Common myeloid progenitor, CD34-positive (primary cell): ENCODE measurements at regions not wholly inside any gene's neighbourhood (a gene's known extent, or its start where the extent isn't known, plus 50 kb on each side); places are given as distances from the start of the nearest gene placed in this dataset.

ENCODE experiments used
- CTCF ChIA-PET: fragments of 350-600 bp; sonication (Branson Sonifier 250); formaldehyde crosslinking; loops from one replicate; lab custom pipeline; 2021; ENCODE audit warnings: antibody characterized with exemption; lab: Charles Lee
- POLR2A ChIA-PET: fragments of 350-600 bp; sonication (Branson Sonifier 250); formaldehyde crosslinking; loops from one replicate; lab custom pipeline; 2021; ENCODE audit warnings: antibody characterized with exemption; lab: Charles Lee
- DNase-seq, 3 donors: peaks; one replicate each; pipeline versions ENCODE4 v3.0.0 to v3.0.0-alpha.2; 2013
- H3K27ac ChIP-seq, 2 experiments: 1 replicate in 1 of 2; 2 replicates in 1 of 2; pipeline ENCODE4 v1.7.0; 2013; ENCODE audit warnings: inconsistent platforms in 2 of 2, low read length in 2 of 2, mild to moderate bottlenecking in 2 of 2, low read depth in 1 of 2, moderate library complexity in 1 of 2; ENCODE audit not compliant: severe bottlenecking in 2 of 2, insufficient read depth in 1 of 2, poor library complexity in 1 of 2
- H3K27me3 ChIP-seq, 5 experiments: replicated peaks in 2 of 5; 1 replicate in 3 of 5; 2 replicates in 2 of 5; pipeline versions ENCODE4 v1.6.1 to v1.7.0; 2013; ENCODE audit warnings: low read length in 4 of 5, mild to moderate bottlenecking in 2 of 5, moderate library complexity in 2 of 5, inconsistent platforms in 1 of 5; ENCODE audit not compliant: insufficient read depth in 5 of 5, control insufficient read depth in 4 of 5
- H3K36me3 ChIP-seq, 4 experiments: 1 replicate in 2 of 4; 2 replicates in 2 of 4; pipeline versions ENCODE4 v1.6.1 to v1.7.0; 2013; ENCODE audit warnings: low read length in 3 of 4, control low read depth in 1 of 4, mild to moderate bottlenecking in 1 of 4; ENCODE audit not compliant: control insufficient read depth in 4 of 4, insufficient read depth in 4 of 4
- H3K4me1 ChIP-seq, 4 experiments: 1 replicate in 3 of 4; 2 replicates in 1 of 4; pipeline versions ENCODE4 v1.6.1 to v1.7.1; 2013; ENCODE audit warnings: low read length in 3 of 4, mild to moderate bottlenecking in 3 of 4, control low read depth in 1 of 4, inconsistent platforms in 1 of 4, moderate library complexity in 1 of 4; ENCODE audit not compliant: control insufficient read depth in 4 of 4, insufficient read depth in 4 of 4; ENCODE audit errors: control extremely low read depth in 1 of 4
- H3K4me3 ChIP-seq, 7 experiments: 1 replicate in 4 of 7; 2 replicates in 3 of 7; pipeline versions ENCODE4 v1.5.1 to v1.7.0; 2013; ENCODE audit warnings: mild to moderate bottlenecking in 7 of 7, low read length in 6 of 7, moderate library complexity in 6 of 7, inconsistent platforms in 2 of 7, low read depth in 2 of 7, control low read depth in 1 of 7; ENCODE audit not compliant: insufficient read depth in 4 of 7, control insufficient read depth in 1 of 7; ENCODE audit errors: extremely low read depth in 1 of 7
- H3K9me3 ChIP-seq, 5 experiments: 1 replicate in 4 of 5; 2 replicates in 1 of 5; pipeline versions ENCODE4 v1.6.1 to v1.7.1; 2013; ENCODE audit warnings: low read length in 4 of 5, mild to moderate bottlenecking in 2 of 5, inconsistent platforms in 1 of 5, low read depth in 1 of 5, moderate library complexity in 1 of 5; ENCODE audit not compliant: control insufficient read depth in 4 of 5, insufficient read depth in 2 of 5; ENCODE audit errors: control extremely low read depth in 1 of 5
- WGBS: methylation state at CpG from one replicate; pipeline ENCODE4 v1.1.5; 2013; ENCODE audit not compliant: insufficient coverage; 5-methylcytosine and 5-hydroxymethylcytosine counted together

DNA sequence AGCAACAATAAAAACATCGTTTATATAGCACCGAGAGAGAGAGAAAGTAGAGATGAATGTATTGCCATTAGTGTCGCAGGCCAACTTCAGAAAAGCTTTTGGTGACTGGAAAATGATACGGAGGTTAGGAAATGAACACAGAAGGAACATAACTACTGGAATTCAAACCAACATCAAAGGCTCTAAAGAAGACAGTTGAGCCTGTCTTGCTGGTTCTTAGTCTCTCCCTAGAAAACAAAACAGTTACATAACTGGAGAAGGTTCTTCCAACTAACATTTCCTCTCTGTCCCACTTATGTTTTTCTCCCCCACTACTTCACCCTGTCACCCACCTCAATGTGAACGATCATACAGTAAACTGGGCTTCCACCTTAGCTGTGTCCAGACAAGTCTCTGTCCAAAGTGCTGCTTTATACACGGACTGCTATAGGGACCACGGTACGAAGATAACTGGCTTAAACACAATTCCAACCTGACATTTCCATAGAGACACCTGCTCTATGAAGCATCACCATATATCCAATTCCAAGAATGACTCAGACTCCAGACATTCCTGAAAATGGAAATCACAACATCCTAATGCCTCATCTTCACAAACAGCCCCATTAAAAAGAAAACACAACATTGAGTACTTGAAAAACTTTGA is 85.2 kb upstream of the ARHGAP32 start:
- peaks cover 0 to 6% (median 0%) of the 10 kb centered on the region in 5 experiments for H3K27me3 ChIP-seq
- POLR2A ChIA-PET, result no interaction called here
- 95% methylated on average over 4 of the region's 8 CpGs for WGBS

DNA sequence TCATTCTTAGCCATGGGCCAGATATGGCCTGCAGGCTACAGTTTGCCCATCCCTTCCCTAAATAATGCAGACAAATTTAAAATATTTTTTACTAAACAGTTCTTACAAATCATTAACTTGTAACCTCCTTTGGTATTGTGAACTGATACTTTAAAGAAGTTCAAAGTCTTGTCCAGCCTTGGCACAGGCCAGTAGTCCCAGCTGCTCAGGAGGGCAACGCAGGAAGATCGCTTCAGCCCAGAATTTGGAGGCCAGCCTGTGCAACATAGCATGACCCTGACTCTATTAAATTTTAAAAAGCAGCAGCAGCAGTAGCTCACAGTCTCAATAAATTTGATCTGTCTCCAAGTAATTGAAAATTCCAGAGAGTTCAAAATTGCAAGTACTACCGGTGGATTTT is 83.7 kb upstream of the ARHGAP32 start:
- DNase-seq, result no peak
- 93% methylated on average over 3 of the region's 3 CpGs for WGBS
- CTCF ChIA-PET, result interaction anchor here (0.6 to 1.7 kb wide), 6 partner anchors 25 to 419 kb away, joined by 3 to 4 read pairs (median 3); no protein-coding TSS in a partner anchor

More for the DNA sequence above, 85.2 kb upstream of the ARHGAP32 start:
- Histone ChIP-seq H3K4me1 (peaks cover 3 to 21% (median 20%) of the 10 kb centered on the region in 4 experiments), H3K4me3 (no peak overlapping the region), H3K9me3 (no peaks in the 10 kb centered on the region), H3K27ac (no peak overlapping the region), H3K36me3 (no peaks in the 10 kb centered on the region)
- CTCF ChIA-PET, result no interaction called here
- DNase-seq, result no peak

DNA sequence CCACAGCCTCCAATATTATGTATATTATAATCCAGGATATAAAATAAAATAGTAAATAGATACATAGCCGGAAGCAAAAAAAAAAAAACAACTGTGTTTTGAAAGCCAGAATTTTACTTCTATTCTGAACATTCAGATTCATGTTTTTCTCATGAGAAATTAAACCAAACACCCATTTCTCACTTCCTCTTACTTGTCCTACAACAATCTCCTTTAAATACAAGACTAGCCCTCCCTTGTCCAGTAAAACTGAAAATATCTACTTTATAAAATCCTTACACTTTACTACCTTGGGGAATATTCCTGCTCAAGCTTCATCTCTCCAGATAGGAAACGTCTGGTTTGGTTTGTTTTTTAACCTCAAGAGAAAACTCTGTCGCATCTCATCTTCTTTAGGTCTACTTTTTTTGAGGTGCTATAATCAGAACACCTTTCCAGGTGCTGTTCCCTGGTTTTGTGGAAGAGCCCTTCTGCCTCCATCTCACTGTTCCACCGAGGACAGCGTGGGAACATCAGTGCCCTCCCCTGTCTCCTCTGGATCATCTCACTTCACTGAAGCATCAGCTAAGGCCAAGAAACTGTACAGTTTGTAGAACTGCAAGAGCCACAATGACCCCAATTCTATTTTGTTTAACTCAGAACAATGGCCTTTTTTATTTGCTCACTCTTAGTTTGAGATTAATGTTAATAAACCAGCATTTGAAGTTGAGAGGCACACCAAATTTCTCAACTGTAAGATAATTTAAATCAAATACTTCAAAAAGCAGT is 82.0 kb upstream of the ARHGAP32 start:
- Histone ChIP-seq H3K27me3 (peaks cover 0 to 6% (median 0%) of the 10 kb centered on the region in 5 experiments), H3K27ac (no peak overlapping the region), H3K9me3 (no peaks in the 10 kb centered on the region), H3K4me3 (no peak overlapping the region), H3K36me3 (no peaks in the 10 kb centered on the region), H3K4me1 (peaks cover 7 to 17% (median 13%) of the 10 kb centered on the region in 4 experiments)
- DNase-seq, result no peak
- POLR2A ChIA-PET, result no interaction called here
- CTCF ChIA-PET, result interaction anchor here (0.6 to 1.7 kb wide), 2 partner anchors 58 to 386 kb away, joined by 3 to 4 read pairs; no protein-coding TSS in a partner anchor
- WGBS, result 91% methylated on average over 5 of the region's 5 CpGs

More for the DNA sequence above, 83.7 kb upstream of the ARHGAP32 start:
- no peak overlapping the region for H3K4me3 ChIP-seq
- POLR2A ChIA-PET, result no interaction called here
- no peaks in the 10 kb centered on the region for H3K36me3 ChIP-seq
- H3K27me3 ChIP-seq, result peaks cover 0 to 6% (median 0%) of the 10 kb centered on the region in 5 experiments
- H3K9me3 ChIP-seq, result no peaks in the 10 kb centered on the region
- no peak overlapping the region for H3K27ac ChIP-seq
- H3K4me1 ChIP-seq, result peaks cover 4 to 23% (median 19%) of the 10 kb centered on the region in 4 experiments

DNA sequence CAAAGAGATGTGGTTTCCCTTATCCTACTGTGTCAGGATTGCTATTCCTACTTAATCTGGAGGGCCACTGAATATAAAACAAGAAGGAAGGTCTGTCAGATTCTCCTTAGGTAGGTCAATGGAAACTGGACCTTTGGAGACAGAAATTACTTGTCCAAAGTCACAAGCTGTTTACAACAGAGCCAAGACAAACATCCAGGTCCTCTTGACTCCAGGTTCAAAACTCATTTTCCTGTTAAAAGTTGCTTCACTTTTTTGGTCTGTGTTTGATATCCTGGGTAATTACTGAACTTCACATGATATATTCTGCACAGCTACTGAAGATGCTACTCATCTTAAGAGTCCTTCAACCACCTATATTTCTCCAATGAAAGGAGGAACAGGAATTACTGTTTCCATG is 81.2 kb upstream of the ARHGAP32 start:
- DNase-seq, result no peak
- peaks cover 4 to 15% (median 12%) of the 10 kb centered on the region in 4 experiments for H3K4me1 ChIP-seq
- no peaks in the 10 kb centered on the region for H3K36me3 ChIP-seq
- H3K4me3 ChIP-seq, result no peak overlapping the region
- POLR2A ChIA-PET, result no interaction called here
- peaks cover 0 to 6% (median 0%) of the 10 kb centered on the region in 5 experiments for H3K27me3 ChIP-seq
- H3K27ac ChIP-seq, result no peak overlapping the region
- no peaks in the 10 kb centered on the region for H3K9me3 ChIP-seq
- CTCF ChIA-PET, result no interaction called here

DNA sequence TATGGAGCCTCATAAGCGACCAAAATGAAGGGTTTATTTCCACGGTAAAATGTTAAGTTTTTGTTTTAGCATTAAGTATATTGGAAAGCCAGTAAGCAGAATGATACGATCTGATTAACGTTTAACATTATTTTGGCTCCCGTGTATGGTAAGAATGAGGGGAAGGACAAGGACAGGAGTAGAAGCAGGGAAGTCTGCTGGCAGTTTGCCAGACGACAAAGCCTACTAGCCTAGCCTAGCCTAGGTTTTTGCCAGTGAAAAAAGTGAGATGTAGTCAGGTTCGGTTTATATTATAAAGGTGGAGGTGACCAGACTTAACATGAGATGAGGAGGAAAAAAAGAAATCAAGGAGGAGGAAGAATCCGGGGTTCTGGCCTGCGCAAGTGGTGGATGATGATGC is 78.9 kb upstream of the ARHGAP32 start:
- ChIA-PET CTCF (no interaction called here), POLR2A (no interaction called here)
- 86% methylated on average over 9 of the region's 9 CpGs for WGBS
- Histone ChIP-seq H3K27me3 (no peaks in the 10 kb centered on the region), H3K4me1 (peaks cover 6 to 18% (median 13%) of the 10 kb centered on the region in 4 experiments), H3K4me3 (no peak overlapping the region), H3K9me3 (no peaks in the 10 kb centered on the region), H3K36me3 (peaks cover 0 to 3% (median 0%) of the 10 kb centered on the region in 4 experiments), H3K27ac (no peak overlapping the region)
- no peak for DNase-seq

DNA sequence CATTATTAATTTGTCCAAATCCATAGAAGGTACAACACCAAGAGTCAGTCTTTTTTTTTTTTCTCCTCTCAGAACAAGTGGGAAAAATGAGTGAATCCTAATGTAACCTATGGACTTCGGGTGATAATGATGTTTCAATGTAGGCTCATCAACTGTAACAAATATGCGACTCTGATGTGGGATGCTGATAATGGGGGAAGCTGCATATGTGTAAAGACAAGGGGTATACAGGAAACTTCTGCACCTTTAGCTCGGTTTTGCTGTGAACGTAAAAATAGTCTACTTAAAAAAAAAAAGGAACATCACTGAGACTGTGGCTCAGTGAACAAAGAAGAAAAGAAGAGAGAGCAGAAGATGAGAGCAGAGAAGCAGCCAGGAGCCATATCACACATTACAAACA is 78.3 kb upstream of the ARHGAP32 start:
- H3K27ac ChIP-seq, result no peak overlapping the region
- POLR2A ChIA-PET, result no interaction called here

DNA sequence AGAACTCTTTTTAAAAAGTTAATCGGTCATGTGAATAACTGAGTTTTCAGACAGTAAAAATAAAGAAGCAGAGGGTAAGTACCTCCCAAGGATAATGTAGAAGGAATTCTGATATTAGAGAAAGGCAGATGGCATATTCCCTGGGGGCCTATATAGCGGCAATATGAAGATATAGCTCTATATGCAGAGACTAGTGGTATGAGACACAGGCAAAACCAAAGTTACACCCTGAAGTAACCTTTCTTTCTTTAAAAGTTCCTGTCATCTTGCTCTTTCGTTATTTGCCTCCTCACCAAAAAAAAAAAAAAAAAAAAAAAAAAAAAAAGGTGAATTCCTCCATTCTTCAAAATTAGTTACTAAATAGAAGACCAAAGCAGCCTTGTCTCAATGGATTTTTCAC is 76.2 kb upstream of the ARHGAP32 start:
- WGBS, result 82% methylated on average over 2 of the region's 3 CpGs
- POLR2A ChIA-PET, result no interaction called here
- Histone ChIP-seq H3K4me3 (no peak overlapping the region), H3K27ac (no peak overlapping the region), H3K27me3 (no peaks in the 10 kb centered on the region), H3K36me3 (peaks cover 0 to 3% (median 0%) of the 10 kb centered on the region in 4 experiments), H3K9me3 (no peaks in the 10 kb centered on the region), H3K4me1 (peaks cover 6 to 13% (median 12%) of the 10 kb centered on the region in 4 experiments)
- CTCF ChIA-PET, result interaction anchor here (0.8 to 1.1 kb wide), 2 partner anchors 8 to 9 kb away, joined by 3 to 4 read pairs; no protein-coding TSS in a partner anchor
- DNase-seq, result no peak

More for the DNA sequence above, 78.3 kb upstream of the ARHGAP32 start:
- 21% methylated on average over 4 of the region's 4 CpGs for WGBS
- Histone ChIP-seq H3K4me1 (peaks cover 6 to 18% (median 13%) of the 10 kb centered on the region in 4 experiments), H3K27me3 (no peaks in the 10 kb centered on the region), H3K9me3 (no peaks in the 10 kb centered on the region), H3K4me3 (no peak overlapping the region), H3K36me3 (peaks cover 0 to 3% (median 0%) of the 10 kb centered on the region in 4 experiments)
- CTCF ChIA-PET, result no interaction called here
- DNase-seq, result peak in 2 of 3 donors; percentile 53 to 65
